ENCODE measurements at regions not wholly inside any gene's neighbourhood (a gene's known extent, or its start where the extent isn't known, plus 50 kb on each side); places are given as distances from the start of the nearest gene placed in this dataset.

DNA sequence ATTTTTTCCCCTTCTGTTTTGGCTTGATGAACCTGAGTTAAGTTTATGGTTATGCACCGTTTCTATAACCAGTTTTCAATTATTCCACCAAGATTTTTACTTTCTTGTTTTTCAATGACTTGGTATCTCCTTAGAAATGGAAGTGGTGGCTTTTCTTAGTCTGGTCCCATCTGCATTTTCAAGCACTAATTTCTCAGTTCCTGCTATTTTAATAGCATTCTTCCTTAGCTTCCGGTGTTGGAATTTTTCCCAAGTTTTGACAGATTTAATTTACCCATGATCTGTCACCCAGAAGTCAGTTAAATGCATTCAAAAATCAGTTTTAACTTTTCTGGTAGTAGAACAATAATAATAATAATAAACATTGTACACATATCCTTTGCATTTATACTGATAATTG, 184.6 kb upstream of the OLFM3 start:
- no CpG with 5 or more reads among the region's 2 CpGs for WGBS (ENCODE audit: extremely low coverage, insufficient coverage, insufficient read length)
- Histone ChIP-seq H2BK120ac (ENCODE audit: insufficient read depth, low read length, poor library complexity) (no peak overlapping the region), H3K4ac (ENCODE audit: low read depth, low read length) (no peak overlapping the region), H3K9ac (ENCODE audit: low read length) (no peak overlapping the region), H2AK5ac (ENCODE audit: low read length) (no peak overlapping the region), H2AFZ (ENCODE audit: insufficient read depth, low read length, poor library complexity) (no peak overlapping the region), H4K8ac (ENCODE audit: low read depth, low read length) (no peak overlapping the region), H3K79me2 (ENCODE audit: control insufficient read depth, insufficient read depth, low read length, poor library complexity) (no peaks in the 10 kb centered on the region), H3K27me3 (ENCODE audit: insufficient read depth, low read length) (no peaks in the 10 kb centered on the region), H3K18ac (ENCODE audit: low read length) (no peak overlapping the region), H3K79me1 (ENCODE audit: low read length) (no peaks in the 10 kb centered on the region), H4K12ac (ENCODE audit: low read depth, low read length) (no peak overlapping the region), H3K9me3 (ENCODE audit: insufficient read depth, low read depth, low read length) (no peaks in the 10 kb centered on the region), H4K91ac (ENCODE audit: low read depth, low read length) (no peak overlapping the region), H3K14ac (ENCODE audit: low read length) (no peak overlapping the region), H3K23ac (ENCODE audit: low read length) (no peak overlapping the region), H3K4me3 (ENCODE audit: low read depth, low read length) (no peak overlapping the region), H3K4me2 (ENCODE audit: low read length) (no peak overlapping the region), H3K36me3 (ENCODE audit: control insufficient read depth in 1 of 2, insufficient read depth in 2 of 2, low read length in 2 of 2) (no peaks in the 10 kb centered on the region), H2BK12ac (ENCODE audit: low read length) (no peak overlapping the region), H3K4me1 (ENCODE audit: control insufficient read depth in 1 of 2, insufficient read depth in 2 of 2, low read length in 2 of 2) (no peaks in the 10 kb centered on the region), H2BK5ac (ENCODE audit: low read depth, low read length, poor library complexity) (no peak overlapping the region), H3K27ac (ENCODE audit: low read depth, low read length) (no peak overlapping the region)
- DNase-seq: no peak

DNA sequence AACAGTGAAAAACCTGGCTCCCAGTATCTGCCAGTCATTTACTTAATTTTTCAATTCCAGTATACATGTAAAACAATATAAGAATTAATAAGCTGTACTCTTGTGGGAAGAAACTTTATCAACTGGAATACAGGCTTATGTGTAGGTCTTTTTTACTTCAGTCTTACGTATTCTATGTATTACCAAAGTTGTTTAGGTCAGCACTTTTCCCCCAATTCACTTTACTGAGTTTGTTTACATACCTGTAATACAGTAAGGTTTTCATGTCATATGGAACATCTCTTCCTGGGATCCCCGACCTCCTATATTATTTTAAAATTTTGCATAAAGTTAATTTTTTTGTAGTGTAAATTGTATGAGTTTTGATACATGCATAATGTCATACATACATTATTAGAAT, 181.8 kb upstream of the OLFM3 start:
- Histone ChIP-seq H2BK120ac (ENCODE audit: insufficient read depth, low read length, poor library complexity) (no peak overlapping the region), H2BK5ac (ENCODE audit: low read depth, low read length, poor library complexity) (no peak overlapping the region), H3K4ac (ENCODE audit: low read depth, low read length) (no peak overlapping the region), H4K12ac (ENCODE audit: low read depth, low read length) (no peak overlapping the region), H3K4me2 (ENCODE audit: low read length) (no peak overlapping the region), H3K9me3 (ENCODE audit: insufficient read depth, low read depth, low read length) (no peaks in the 10 kb centered on the region), H3K27ac (ENCODE audit: low read depth, low read length) (no peak overlapping the region), H3K4me3 (ENCODE audit: low read depth, low read length) (no peak overlapping the region), H3K9ac (ENCODE audit: low read length) (no peak overlapping the region), H3K14ac (ENCODE audit: low read length) (no peak overlapping the region), H3K36me3 (ENCODE audit: control insufficient read depth in 1 of 2, insufficient read depth in 2 of 2, low read length in 2 of 2) (no peaks in the 10 kb centered on the region), H3K27me3 (ENCODE audit: insufficient read depth, low read length) (no peaks in the 10 kb centered on the region), H4K8ac (ENCODE audit: low read depth, low read length) (no peak overlapping the region), H3K4me1 (ENCODE audit: control insufficient read depth in 1 of 2, insufficient read depth in 2 of 2, low read length in 2 of 2) (no peaks in the 10 kb centered on the region), H3K79me1 (ENCODE audit: low read length) (no peaks in the 10 kb centered on the region), H2AFZ (ENCODE audit: insufficient read depth, low read length, poor library complexity) (no peak overlapping the region), H3K79me2 (ENCODE audit: control insufficient read depth, insufficient read depth, low read length, poor library complexity) (no peaks in the 10 kb centered on the region), H3K18ac (ENCODE audit: low read length) (no peak overlapping the region), H2AK5ac (ENCODE audit: low read length) (no peak overlapping the region), H2BK12ac (ENCODE audit: low read length) (no peak overlapping the region), H3K23ac (ENCODE audit: low read length) (no peak overlapping the region), H4K91ac (ENCODE audit: low read depth, low read length) (no peak overlapping the region)
- DNase-seq: no peak
- WGBS (ENCODE audit: extremely low coverage, insufficient coverage, insufficient read length): no CpG with 5 or more reads among the region's 2 CpGs

DNA sequence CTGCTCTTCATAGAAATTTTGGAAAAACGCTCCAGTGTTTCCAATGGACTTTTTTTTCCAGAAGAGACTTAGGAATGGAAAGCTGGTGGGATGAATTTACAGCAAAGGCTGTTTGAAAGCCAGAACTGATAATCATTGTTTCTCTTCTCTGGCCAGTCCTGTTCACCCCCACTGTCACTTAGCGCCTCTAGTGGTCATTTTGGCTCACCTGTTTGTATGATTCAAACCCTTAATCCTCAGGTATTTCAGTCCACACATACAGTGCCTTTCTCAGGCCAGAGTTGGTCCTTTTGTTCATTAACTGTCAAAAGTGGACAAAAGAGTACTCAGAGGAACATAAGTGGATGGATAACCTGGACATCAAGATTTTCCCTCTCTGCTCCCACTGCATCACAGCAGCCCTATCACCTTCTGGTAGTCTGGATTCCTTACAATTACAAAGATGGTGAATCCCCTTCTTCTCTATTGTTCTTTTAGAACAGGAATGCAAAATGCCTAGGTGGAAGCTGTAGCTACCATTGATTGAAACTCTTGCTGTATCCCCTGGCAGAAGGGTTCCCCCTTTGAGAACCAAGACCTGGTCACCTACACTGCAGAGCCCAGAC, 177.6 kb upstream of the OLFM3 start:
- Histone ChIP-seq H3K4ac (ENCODE audit: low read depth, low read length) (no peak overlapping the region), H3K27me3 (ENCODE audit: insufficient read depth, low read length) (no peaks in the 10 kb centered on the region), H3K4me2 (ENCODE audit: low read length) (no peak overlapping the region), H3K79me2 (ENCODE audit: control insufficient read depth, insufficient read depth, low read length, poor library complexity) (no peaks in the 10 kb centered on the region), H2BK5ac (ENCODE audit: low read depth, low read length, poor library complexity) (no peak overlapping the region), H3K27ac (ENCODE audit: low read depth, low read length) (no peak overlapping the region), H3K36me3 (ENCODE audit: control insufficient read depth in 1 of 2, insufficient read depth in 2 of 2, low read length in 2 of 2) (no peaks in the 10 kb centered on the region), H2BK12ac (ENCODE audit: low read length) (no peak overlapping the region), H3K23ac (ENCODE audit: low read length) (no peak overlapping the region), H4K8ac (ENCODE audit: low read depth, low read length) (no peak overlapping the region), H4K12ac (ENCODE audit: low read depth, low read length) (no peak overlapping the region), H4K91ac (ENCODE audit: low read depth, low read length) (no peak overlapping the region), H3K18ac (ENCODE audit: low read length) (no peak overlapping the region), H3K79me1 (ENCODE audit: low read length) (no peaks in the 10 kb centered on the region), H2AK5ac (ENCODE audit: low read length) (no peak overlapping the region), H3K4me1 (ENCODE audit: control insufficient read depth in 1 of 2, insufficient read depth in 2 of 2, low read length in 2 of 2) (no peaks in the 10 kb centered on the region), H2BK120ac (ENCODE audit: insufficient read depth, low read length, poor library complexity) (no peak overlapping the region), H3K14ac (ENCODE audit: low read length) (no peak overlapping the region), H3K9ac (ENCODE audit: low read length) (no peak overlapping the region), H3K9me3 (ENCODE audit: insufficient read depth, low read depth, low read length) (no peaks in the 10 kb centered on the region), H2AFZ (ENCODE audit: insufficient read depth, low read length, poor library complexity) (no peak overlapping the region), H3K4me3 (ENCODE audit: low read depth, low read length) (no peak overlapping the region)
- WGBS (ENCODE audit: extremely low coverage, insufficient coverage, insufficient read length): no CpG with 5 or more reads among the region's 2 CpGs
- peak in 1 of 2 donors; percentile 54 for DNase-seq

DNA sequence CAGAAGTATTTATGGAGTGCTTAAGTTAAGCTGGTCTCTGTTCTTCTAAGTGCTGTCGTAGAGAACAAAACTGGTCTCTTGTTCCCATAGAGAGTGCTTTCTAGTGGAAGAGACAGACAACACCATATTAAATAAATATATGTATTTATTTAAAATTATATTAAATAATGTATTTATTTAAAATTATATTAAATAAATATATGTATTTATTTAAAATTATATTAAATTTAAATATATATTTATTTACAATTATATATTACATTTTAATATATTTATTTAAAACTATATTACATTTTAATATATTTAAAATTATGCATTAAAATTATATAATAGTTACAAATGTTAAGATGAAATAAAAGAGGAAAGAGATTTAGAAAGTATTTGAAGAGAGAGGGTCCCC, 175.5 kb upstream of the OLFM3 start:
- WGBS (ENCODE audit: extremely low coverage, insufficient coverage, insufficient read length): no CpG with 5 or more reads among the region's 1 CpG
- H3K14ac ChIP-seq (ENCODE audit: low read length): no peak overlapping the region

More for the DNA sequence above, 175.5 kb upstream of the OLFM3 start:
- no peak overlapping the region for H4K12ac ChIP-seq (ENCODE audit: low read depth, low read length)
- no peak overlapping the region for H4K8ac ChIP-seq (ENCODE audit: low read depth, low read length)
- no peaks in the 10 kb centered on the region for H3K79me2 ChIP-seq (ENCODE audit: control insufficient read depth, insufficient read depth, low read length, poor library complexity)
- H3K79me1 ChIP-seq (ENCODE audit: low read length): no peaks in the 10 kb centered on the region
- no peak overlapping the region for H4K91ac ChIP-seq (ENCODE audit: low read depth, low read length)
- no peak overlapping the region for H2AFZ ChIP-seq (ENCODE audit: insufficient read depth, low read length, poor library complexity)
- H3K4me3 ChIP-seq (ENCODE audit: low read depth, low read length): no peak overlapping the region
- no peaks in the 10 kb centered on the region for H3K36me3 ChIP-seq (ENCODE audit: control insufficient read depth in 1 of 2, insufficient read depth in 2 of 2, low read length in 2 of 2)
- no peak for DNase-seq
- H3K4ac ChIP-seq (ENCODE audit: low read depth, low read length): no peak overlapping the region
- H3K9me3 ChIP-seq (ENCODE audit: insufficient read depth, low read depth, low read length): no peaks in the 10 kb centered on the region
- no peak overlapping the region for H2BK5ac ChIP-seq (ENCODE audit: low read depth, low read length, poor library complexity)
- no peak overlapping the region for H3K4me2 ChIP-seq (ENCODE audit: low read length)
- H3K18ac ChIP-seq (ENCODE audit: low read length): no peak overlapping the region
- H3K27me3 ChIP-seq (ENCODE audit: insufficient read depth, low read length): no peaks in the 10 kb centered on the region
- no peak overlapping the region for H2AK5ac ChIP-seq (ENCODE audit: low read length)
- no peak overlapping the region for H3K9ac ChIP-seq (ENCODE audit: low read length)
- H3K4me1 ChIP-seq (ENCODE audit: control insufficient read depth in 1 of 2, insufficient read depth in 2 of 2, low read length in 2 of 2): no peaks in the 10 kb centered on the region
- no peak overlapping the region for H3K23ac ChIP-seq (ENCODE audit: low read length)
- no peak overlapping the region for H3K27ac ChIP-seq (ENCODE audit: low read depth, low read length)
- H2BK12ac ChIP-seq (ENCODE audit: low read length): no peak overlapping the region
- H2BK120ac ChIP-seq (ENCODE audit: insufficient read depth, low read length, poor library complexity): no peak overlapping the region
